H1 (cell line): ENCODE measurements at regions not wholly inside any gene's neighbourhood (a gene's known extent, or its start where the extent isn't known, plus 50 kb on each side); places are given as distances from the start of the nearest gene placed in this dataset.
A peak's percentile ranks its signal among the peaks of the same experiment; 100 is the strongest.

Experiments used
- CTCF ChIA-PET: fragments of 300-600 bp; sonication (Branson Sonifier 250); formaldehyde crosslinking; loops from one replicate; lab custom pipeline; 2021; ENCODE audit not compliant: partially characterized antibody; lab: Charles Lee
- POLR2A ChIA-PET: fragments of 300-600 bp; sonication (Branson Sonifier 250); formaldehyde crosslinking; loops from one replicate; lab custom pipeline; 2021; ENCODE audit warnings: inconsistent platforms; ENCODE audit not compliant: partially characterized antibody; lab: Charles Lee
- DNase-seq, 2 experiments: peaks; one replicate each; pipeline versions ENCODE4 v3.0.0 to v3.0.0-alpha.2; 2010 to 2022; ENCODE audit warnings: low spot score in 2 of 2, low read depth in 1 of 2, mixed read lengths in 1 of 2
- FAIRE-seq: peaks from 2 replicates; lab custom pipeline; 2011; peaks lifted over from hg19 to GRCh38; lab: Jason Lieb, UNC
- H2AFZ ChIP-seq: 2 replicates; pipeline ENCODE4 v1.8.1; 2012; ENCODE audit warnings: low read length, inconsistent platforms
- H2AK5ac ChIP-seq: 2 replicates; pipeline ENCODE4 v1.6.1; 2013; ENCODE audit warnings: low read depth, low read length
- H2BK120ac ChIP-seq: replicated peaks from 2 replicates; pipeline ENCODE3; 2013; ENCODE audit warnings: low read depth, low read length, inconsistent platforms
- H2BK12ac ChIP-seq: 2 replicates; pipeline ENCODE4 v1.6.1; 2013; ENCODE audit warnings: low read depth, low read length
- H2BK15ac ChIP-seq: 2 replicates; pipeline ENCODE4 v1.6.1; 2013; ENCODE audit warnings: low read length
- H2BK20ac ChIP-seq: 2 replicates; pipeline ENCODE4 v1.6.1; 2013; ENCODE audit warnings: low read length
- H2BK5ac ChIP-seq: 2 replicates; pipeline ENCODE4 v1.6.1; 2013; ENCODE audit warnings: low read depth, low read length
- H3K14ac ChIP-seq: 2 replicates; pipeline ENCODE4 v1.6.1; 2013; ENCODE audit warnings: inconsistent platforms; ENCODE audit not compliant: insufficient read length
- H3K18ac ChIP-seq: 2 replicates; pipeline ENCODE4 v1.6.1; 2013; ENCODE audit warnings: low read length; ENCODE audit errors: extremely low read depth
- H3K23ac ChIP-seq: 2 replicates; pipeline ENCODE4 v1.6.1; 2013; ENCODE audit warnings: inconsistent platforms; ENCODE audit not compliant: insufficient read length
- H3K23me2 ChIP-seq: 2 replicates; pipeline ENCODE4 v1.6.1; 2013; ENCODE audit warnings: low read depth, low read length
- H3K27ac ChIP-seq: 2 replicates; pipeline ENCODE4 v1.6.1; 2011; ENCODE audit warnings: low read depth, low read length, inconsistent platforms
- H3K27me3 ChIP-seq, 4 experiments: replicated peaks in 1 of 4; 1 replicate in 1 of 4; 2 replicates in 3 of 4; pipeline versions ENCODE4 v1.6.1 to v1.8.1; 2011 to 2013; ENCODE audit warnings: low read length in 3 of 4, mild to moderate bottlenecking in 3 of 4, inconsistent platforms in 2 of 4, mixed read lengths in 2 of 4, moderate library complexity in 1 of 4; ENCODE audit not compliant: control insufficient read depth in 3 of 4, insufficient read depth in 3 of 4; ENCODE audit errors: extremely low read depth in 1 of 4
- H3K36me3 ChIP-seq, 4 experiments: 2 replicates each; pipeline versions ENCODE4 v1.6.1 to v1.8.1; 2011 to 2013; ENCODE audit warnings: mild to moderate bottlenecking in 4 of 4, low read length in 3 of 4, moderate library complexity in 2 of 4, control low read depth in 1 of 4, inconsistent platforms in 1 of 4; ENCODE audit not compliant: insufficient read depth in 4 of 4, control insufficient read depth in 2 of 4
- H3K4ac ChIP-seq: replicated peaks from 2 replicates; pipeline ENCODE3; 2013; ENCODE audit warnings: low read length, low read depth, mixed read lengths, inconsistent platforms; ENCODE audit not compliant: insufficient read length
- H3K4me1 ChIP-seq, 4 experiments: replicated peaks in 1 of 4; 1 replicate in 1 of 4; 2 replicates in 3 of 4; pipeline versions ENCODE4 v1.6.1 to v1.8.1; 2011 to 2013; ENCODE audit warnings: low read length in 3 of 4, inconsistent platforms in 2 of 4, mixed read lengths in 1 of 4; ENCODE audit not compliant: insufficient read depth in 4 of 4, control insufficient read depth in 3 of 4
- H3K4me2 ChIP-seq, 2 experiments: 2 replicates each; pipeline versions ENCODE4 v1.6.1 to v1.8.1; 2011 to 2013; ENCODE audit warnings: low read depth in 2 of 2, low read length in 2 of 2, control low read depth in 1 of 2, inconsistent platforms in 1 of 2, mild to moderate bottlenecking in 1 of 2; ENCODE audit not compliant: insufficient read depth in 1 of 2
- H3K4me3 ChIP-seq, 4 experiments: fragments of 200-600, 300-600 bp in 1 of 4; sonication (generic), shearing (Covaris generic), sonication (Bioruptor Twin) in 1 of 4; 2 replicates each; pipeline versions ENCODE4 v1.5.1 to v1.8.1; 2011 to 2016; ENCODE audit warnings: low read length in 4 of 4, low read depth in 3 of 4, control low read depth in 2 of 4, inconsistent platforms in 2 of 4, mild to moderate bottlenecking in 2 of 4, mixed read lengths in 1 of 4, moderate library complexity in 1 of 4; ENCODE audit not compliant: insufficient read depth in 2 of 4; ENCODE audit errors: extremely low read depth in 1 of 4
- H3K56ac ChIP-seq: replicated peaks from 2 replicates; pipeline ENCODE3; 2013; ENCODE audit warnings: low read depth, mild to moderate bottlenecking, mixed read lengths, low read length, inconsistent platforms; ENCODE audit not compliant: insufficient read length
- H3K79me1 ChIP-seq: 2 replicates; pipeline ENCODE4 v1.6.1; 2013; ENCODE audit warnings: low read depth, low read length, control low read depth
- H3K79me2 ChIP-seq, 2 experiments: 2 replicates each; pipeline versions ENCODE4 v1.6.1 to v1.8.1; 2012 to 2013; ENCODE audit warnings: low read length in 2 of 2, mild to moderate bottlenecking in 2 of 2, inconsistent platforms in 1 of 2; ENCODE audit not compliant: insufficient read depth in 2 of 2, control insufficient read depth in 1 of 2
- H3K9ac ChIP-seq, 4 experiments: replicated peaks in 1 of 4; 1 replicate in 1 of 4; 2 replicates in 3 of 4; pipeline versions ENCODE4 v1.6.1 to v1.8.1; 2011 to 2013; ENCODE audit warnings: low read depth in 3 of 4, low read length in 3 of 4, control low read depth in 2 of 4, mild to moderate bottlenecking in 2 of 4, moderate library complexity in 2 of 4, inconsistent platforms in 1 of 4; ENCODE audit errors: extremely low read depth in 1 of 4
- H3K9me3 ChIP-seq, 2 experiments: 2 replicates each; pipeline versions ENCODE4 v1.6.1 to v1.8.1; 2012 to 2013; ENCODE audit warnings: mild to moderate bottlenecking in 2 of 2, moderate library complexity in 2 of 2, control low read depth in 1 of 2, inconsistent platforms in 1 of 2, low read depth in 1 of 2, low read length in 1 of 2, mixed read lengths in 1 of 2; ENCODE audit not compliant: insufficient read depth in 2 of 2
- H4K20me1 ChIP-seq, 2 experiments: replicated peaks in 1 of 2; 2 replicates each; pipeline versions ENCODE3 to v1.8.1; 2011 to 2013; ENCODE audit warnings: inconsistent platforms in 2 of 2, low read length in 2 of 2, mild to moderate bottlenecking in 1 of 2; ENCODE audit not compliant: insufficient read depth in 2 of 2, control insufficient read depth in 1 of 2
- H4K5ac ChIP-seq: 2 replicates; pipeline ENCODE4 v1.6.1; 2013; ENCODE audit warnings: low read length, low read depth, mixed read lengths, inconsistent platforms; ENCODE audit not compliant: insufficient read length
- H4K8ac ChIP-seq: 2 replicates; pipeline ENCODE4 v1.8.0; 2013; ENCODE audit warnings: mild to moderate bottlenecking, moderate library complexity, low read length, inconsistent platforms; ENCODE audit not compliant: insufficient read depth; ENCODE audit errors: extremely low read depth
- H4K91ac ChIP-seq: replicated peaks from 2 replicates; pipeline ENCODE3; 2013; ENCODE audit warnings: low read length, mixed read lengths, inconsistent platforms; ENCODE audit not compliant: insufficient read length
- ASH2L ChIP-seq: fragments of 200-600, 300-600 bp; sonication (generic); IDR thresholded peaks from one replicate; pipeline ENCODE4 v1.7.1; 2017; ENCODE audit warnings: low read length
- FOSL1 ChIP-seq: IDR thresholded peaks from 2 replicates; pipeline ENCODE4 v1.6.1; 2011; ENCODE audit warnings: mild to moderate bottlenecking, low read depth, low read length, moderate library complexity; ENCODE audit not compliant: insufficient read depth
- WGBS, 2 experiments: shearing (Covaris generic) in 1 of 2; methylation state at CpG; one replicate each; pipeline versions ENCODE4 v1.1.6 to v1.1.7; 2013 to 2015; ENCODE audit warnings: low lambda C conversion rate in 2 of 2, mixed read lengths in 2 of 2, inconsistent platforms in 1 of 2, low coverage in 1 of 2, missing lambda C conversion rate in 1 of 2; ENCODE audit not compliant: insufficient replicate concordance in 2 of 2, insufficient coverage in 1 of 2, insufficient read length in 1 of 2; ENCODE audit errors: extremely low coverage in 1 of 2, missing lambda C conversion rate in 1 of 2; 5-methylcytosine and 5-hydroxymethylcytosine counted together

DNA sequence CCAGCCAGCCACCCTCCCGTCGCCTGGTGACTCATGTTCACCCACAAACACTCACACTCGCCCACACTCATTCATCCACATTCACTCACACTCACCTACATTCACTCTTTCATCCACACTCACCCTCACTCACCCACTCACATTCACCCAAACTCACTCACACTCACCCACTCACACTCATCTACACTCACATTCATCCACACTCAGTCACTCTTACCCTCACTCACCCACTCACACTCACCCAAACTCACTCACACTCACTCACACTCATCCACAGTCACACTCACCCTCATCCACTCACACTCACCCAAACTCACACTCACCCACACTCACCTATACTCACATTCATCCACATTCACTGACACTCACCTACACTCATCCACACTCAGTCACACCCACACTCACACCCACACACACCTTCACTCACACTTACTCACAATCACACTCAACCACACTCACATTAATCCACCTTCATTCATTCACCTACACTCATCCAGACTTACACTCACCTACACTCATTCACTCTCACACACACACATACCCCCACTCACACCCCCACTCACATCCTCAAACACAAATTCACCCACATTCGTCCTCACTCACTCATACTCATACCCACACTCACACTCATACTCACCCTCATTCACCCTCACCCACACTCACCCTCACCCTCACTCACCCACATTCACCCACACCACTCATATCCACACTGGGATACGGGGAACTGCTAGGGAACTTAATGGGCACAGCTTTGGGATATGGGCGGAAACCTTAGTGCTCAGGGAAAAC, 2221.6 kb upstream of the AGA start:
- Histone ChIP-seq H3K9me3 (no peaks in the 10 kb centered on the region), H3K4ac (no peak overlapping the region), H4K8ac (no peak overlapping the region), H3K14ac (no peak overlapping the region), H3K56ac (peak overlapping the region; percentile 85), H2BK12ac (peak overlapping the region; percentile 60; the same call in 1 of the 2 replicates), H2BK120ac (no peak overlapping the region), H3K23ac (no peak overlapping the region), H2BK5ac (peak overlapping the region; percentile 52; the same call in 1 of the 2 replicates), H3K23me2 (peaks cover 7% of the 10 kb centered on the region; the same call in 1 of the 2 replicates), H2AFZ (no peak overlapping the region; the same call in 1 of the 2 replicates), H2AK5ac (no peak overlapping the region), H3K4me1 (no peaks in the 10 kb centered on the region), H3K36me3 (no peaks in the 10 kb centered on the region), H3K4me3 (no peak overlapping the region), H4K20me1 (peaks cover 0 to 2% of the 10 kb centered on the region in 2 experiments), H4K91ac (no peak overlapping the region), H2BK20ac (no peak overlapping the region), H3K4me2 (no peak overlapping the region), H2BK15ac (no peak overlapping the region), H4K5ac (no peak overlapping the region), H3K79me1 (no peaks in the 10 kb centered on the region), H3K27me3 (no peaks in the 10 kb centered on the region), H3K18ac (no peak overlapping the region), H3K27ac (no peak overlapping the region), H3K79me2 (no peaks in the 10 kb centered on the region), H3K9ac (no peak overlapping the region)
- CTCF ChIA-PET = no interaction called here
- TF ChIP-seq FOSL1 (no peak), ASH2L (peak; percentile 98)
- DNase-seq = no peak
- no peak for FAIRE-seq
- WGBS, 2 experiments = 86 to 100% methylated on average over 2 to 6 of the region's 6 CpGs
- POLR2A ChIA-PET = no interaction called here
